ENCODE measurements at regions not wholly inside any gene's neighbourhood (a gene's known extent, or its start where the extent isn't known, plus 50 kb on each side); places are given as distances from the start of the nearest gene placed in this dataset.
A peak's percentile ranks its signal among the peaks of the same experiment; 100 is the strongest.

GRCh38 chr7:68166525-68166924, 1169.9 kb downstream of the TYW1 start:
- Histone ChIP-seq H3K4me1 (ENCODE audit: control insufficient read depth in 1 of 2, low read depth in 2 of 2) (no peaks in the 10 kb centered on the region), H3K27me3 (replicated peaks; ENCODE audit: insufficient read depth) (no peaks in the 10 kb centered on the region), H3K4me3 (no peak overlapping the region), H3K9me3 (no peaks in the 10 kb centered on the region), H3K27ac (no peak overlapping the region), H3K36me3 (no peaks in the 10 kb centered on the region)
- no peak for DNase-seq (ENCODE audit: low spot score)
- ATAC-seq (ENCODE audit: insufficient number of reproducible peaks, low FRiP score, low read depth) = no peak
- TF ChIP-seq CTCF (IDR thresholded peaks at IDR 0.05) = no peak

GRCh38 chr7:68173513-68173912, 1176.9 kb downstream of the TYW1 start:
- H3K27ac ChIP-seq = no peak overlapping the region
- DNase-seq (ENCODE audit: low spot score) (no peak), ATAC-seq (ENCODE audit: insufficient number of reproducible peaks, low FRiP score, low read depth) (no peak)
- no peaks in the 10 kb centered on the region for H3K27me3 ChIP-seq (replicated peaks; ENCODE audit: insufficient read depth)
- no peaks in the 10 kb centered on the region for H3K9me3 ChIP-seq
- no peak for TF ChIP-seq CTCF (IDR thresholded peaks at IDR 0.05)
- no peaks in the 10 kb centered on the region for H3K36me3 ChIP-seq
- no peaks in the 10 kb centered on the region for H3K4me1 ChIP-seq (ENCODE audit: control insufficient read depth in 1 of 2, low read depth in 2 of 2)
- no peak overlapping the region for H3K4me3 ChIP-seq

GRCh38 chr7:68176974-68177373, 1180.3 kb downstream of the TYW1 start:
- TF ChIP-seq CTCF (IDR thresholded peaks at IDR 0.05) = peak; percentile 48
- no peaks in the 10 kb centered on the region for H3K9me3 ChIP-seq
- no peaks in the 10 kb centered on the region for H3K4me1 ChIP-seq (ENCODE audit: control insufficient read depth in 1 of 2, low read depth in 2 of 2)
- no peak overlapping the region for H3K4me3 ChIP-seq
- no peaks in the 10 kb centered on the region for H3K27me3 ChIP-seq (replicated peaks; ENCODE audit: insufficient read depth)
- DNase-seq (ENCODE audit: low spot score) (no peak), ATAC-seq (ENCODE audit: insufficient number of reproducible peaks, low FRiP score, low read depth) (no peak)
- no peak overlapping the region for H3K27ac ChIP-seq
- no peaks in the 10 kb centered on the region for H3K36me3 ChIP-seq

- no peak for ATAC-seq (ENCODE audit: insufficient number of reproducible peaks, low FRiP score, low read depth)
- TF ChIP-seq CTCF (IDR thresholded peaks at IDR 0.05) = no peak
- no peak overlapping the region for H3K4me3 ChIP-seq
Observed at GRCh38 chr7:68180761-68181160, 1184.1 kb downstream of the TYW1 start.

GRCh38 chr7:68183176-68183575, 1186.5 kb downstream of the TYW1 start:
- no peak for TF ChIP-seq CTCF (IDR thresholded peaks at IDR 0.05)
- DNase-seq (ENCODE audit: low spot score) (no peak), ATAC-seq (ENCODE audit: insufficient number of reproducible peaks, low FRiP score, low read depth) (no peak)
- no peak overlapping the region for H3K4me3 ChIP-seq
- H3K9me3 ChIP-seq = no peaks in the 10 kb centered on the region
- H3K27me3 ChIP-seq (replicated peaks; ENCODE audit: insufficient read depth) = no peaks in the 10 kb centered on the region
- H3K36me3 ChIP-seq = no peaks in the 10 kb centered on the region
- H3K27ac ChIP-seq = no peak overlapping the region
- no peaks in the 10 kb centered on the region for H3K4me1 ChIP-seq (ENCODE audit: control insufficient read depth in 1 of 2, low read depth in 2 of 2)

More at GRCh38 chr7:68180761-68181160, 1184.1 kb downstream of the TYW1 start:
- H3K27ac ChIP-seq = no peak overlapping the region
- H3K36me3 ChIP-seq = no peaks in the 10 kb centered on the region
- DNase-seq (ENCODE audit: low spot score) = no peak
- no peaks in the 10 kb centered on the region for H3K27me3 ChIP-seq (replicated peaks; ENCODE audit: insufficient read depth)
- H3K9me3 ChIP-seq = no peaks in the 10 kb centered on the region
- H3K4me1 ChIP-seq (ENCODE audit: control insufficient read depth in 1 of 2, low read depth in 2 of 2) = no peaks in the 10 kb centered on the region
